ENCODE measurements at regions not wholly inside any gene's neighbourhood (a gene's known extent, or its start where the extent isn't known, plus 50 kb on each side); places are given as distances from the start of the nearest gene placed in this dataset.

DNA sequence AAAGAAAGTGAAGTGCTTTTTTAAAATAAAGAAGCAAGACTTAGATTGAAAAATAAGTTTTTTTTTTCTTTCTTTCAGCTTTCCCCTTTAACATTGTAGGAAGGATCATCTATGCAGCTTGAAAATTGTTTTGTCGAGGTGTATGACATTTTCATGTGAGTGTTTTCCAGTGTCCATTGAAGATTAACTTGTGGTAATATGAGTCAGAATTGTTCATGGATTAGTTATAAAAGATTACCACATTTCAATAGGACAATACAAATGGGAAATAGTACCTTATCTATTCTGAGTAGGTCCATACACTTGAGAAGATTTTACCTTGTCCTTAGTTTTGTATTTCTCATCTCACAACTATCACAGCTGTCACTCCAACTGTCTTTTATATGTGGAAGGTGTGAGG lies 1234.7 kb downstream of the NSUN3 start:
- TF ChIP-seq GATA2 (IDR thresholded peaks at IDR 0.05; ENCODE audit: low read depth, low read length) (no peak), GATA3 (IDR thresholded peaks at IDR 0.05; ENCODE audit: low read depth, low read length) (no peak)
